ENCODE measurements at regions not wholly inside any gene's neighbourhood (a gene's known extent, or its start where the extent isn't known, plus 50 kb on each side); places are given as distances from the start of the nearest gene placed in this dataset.

- Histone ChIP-seq H3K9ac (replicated peaks; ENCODE audit: extremely low read depth, insufficient read depth, low read length) (no peak overlapping the region), H4K20me1 (replicated peaks; ENCODE audit: control insufficient read depth, extremely low read depth, insufficient read depth, low read length) (no peaks in the 10 kb centered on the region), H3K4me2 (ENCODE audit: insufficient read depth, low read length) (no peak overlapping the region), H3K79me2 (ENCODE audit: control insufficient read depth, insufficient read depth, low read length) (no peaks in the 10 kb centered on the region), H3K4me3 (replicated peaks in 1 of 3; ENCODE audit: insufficient read depth in 1 of 3, low read depth in 1 of 3, low read length in 3 of 3) (no peak overlapping the region), H3K9me3 (replicated peaks; ENCODE audit: control insufficient read depth, insufficient read depth, low read length) (peaks cover 2% of the 10 kb centered on the region), H2AFZ (ENCODE audit: low read depth, low read length) (no peak overlapping the region), H3K27me3 (ENCODE audit: control insufficient read depth in 2 of 2, insufficient read depth in 2 of 2, low read length in 2 of 2) (no peaks in the 10 kb centered on the region), H3K27ac (ENCODE audit: insufficient read depth, low read depth, low read length) (no peak overlapping the region), H3K4me1 (ENCODE audit: control insufficient read depth, extremely low read depth, insufficient read depth, low read length) (no peaks in the 10 kb centered on the region), H3K36me3 (ENCODE audit: control insufficient read depth in 2 of 2, extremely low read depth in 1 of 2, insufficient read depth in 2 of 2, low read length in 2 of 2) (no peaks in the 10 kb centered on the region), H3K9me1 (replicated peaks; ENCODE audit: control insufficient read depth, extremely low read depth, insufficient read depth, low read length) (no peaks in the 10 kb centered on the region)
- intact Hi-C loops (cut with micrococcal nuclease), result no loop called here
- ChIA-PET POLR2A (no interaction called here), CTCF (no interaction called here)
- FAIRE-seq (no peak), DNase-seq (ENCODE audit: low read depth, low spot score) (no peak)
- TF ChIP-seq POLR2A (IDR thresholded peaks at IDR 0.05; ENCODE audit: low read depth, low read length), result no peak
- no peak for TF ChIP-seq EZH2 (IDR thresholded peaks at IDR 0.05; ENCODE audit: borderline replicate concordance, low read depth, low read length, severe bottlenecking)
- TF ChIP-seq FOS (IDR thresholded peaks at IDR 0.05; ENCODE audit: borderline replicate concordance, insufficient read depth, low read length), result no peak
- TF ChIP-seq, protein P1, sequence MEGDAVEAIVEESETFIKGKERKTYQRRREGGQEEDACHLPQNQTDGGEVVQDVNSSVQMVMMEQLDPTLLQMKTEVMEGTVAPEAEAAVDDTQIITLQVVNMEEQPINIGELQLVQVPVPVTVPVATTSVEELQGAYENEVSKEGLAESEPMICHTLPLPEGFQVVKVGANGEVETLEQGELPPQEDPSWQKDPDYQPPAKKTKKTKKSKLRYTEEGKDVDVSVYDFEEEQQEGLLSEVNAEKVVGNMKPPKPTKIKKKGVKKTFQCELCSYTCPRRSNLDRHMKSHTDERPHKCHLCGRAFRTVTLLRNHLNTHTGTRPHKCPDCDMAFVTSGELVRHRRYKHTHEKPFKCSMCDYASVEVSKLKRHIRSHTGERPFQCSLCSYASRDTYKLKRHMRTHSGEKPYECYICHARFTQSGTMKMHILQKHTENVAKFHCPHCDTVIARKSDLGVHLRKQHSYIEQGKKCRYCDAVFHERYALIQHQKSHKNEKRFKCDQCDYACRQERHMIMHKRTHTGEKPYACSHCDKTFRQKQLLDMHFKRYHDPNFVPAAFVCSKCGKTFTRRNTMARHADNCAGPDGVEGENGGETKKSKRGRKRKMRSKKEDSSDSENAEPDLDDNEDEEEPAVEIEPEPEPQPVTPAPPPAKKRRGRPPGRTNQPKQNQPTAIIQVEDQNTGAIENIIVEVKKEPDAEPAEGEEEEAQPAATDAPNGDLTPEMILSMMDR (IDR thresholded peaks at IDR 0.05; ENCODE audit: extremely low read depth in 1 of 2, insufficient read depth in 1 of 2, low read depth in 1 of 2, low read length in 2 of 2), result no peak
- TF ChIP-seq GATA2 (IDR thresholded peaks at IDR 0.05; ENCODE audit: insufficient read depth, insufficient read length, low read depth, low read length), result no peak
- TF ChIP-seq MYC (IDR thresholded peaks at IDR 0.05; ENCODE audit: low read depth, low read length), result no peak
- no peak for TF ChIP-seq POLR2AphosphoS5 (IDR thresholded peaks at IDR 0.05; ENCODE audit: insufficient read depth, low read depth, low read length)
- TF ChIP-seq JUN (IDR thresholded peaks at IDR 0.05; ENCODE audit: borderline replicate concordance, insufficient read depth, insufficient read length, low read depth), result no peak
- TF ChIP-seq, protein P2, sequence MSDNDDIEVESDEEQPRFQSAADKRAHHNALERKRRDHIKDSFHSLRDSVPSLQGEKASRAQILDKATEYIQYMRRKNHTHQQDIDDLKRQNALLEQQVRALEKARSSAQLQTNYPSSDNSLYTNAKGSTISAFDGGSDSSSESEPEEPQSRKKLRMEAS (IDR thresholded peaks at IDR 0.05; ENCODE audit: insufficient read depth, insufficient read length), result no peak
- dilution Hi-C loops (cut with MboI; ENCODE audit: extremely low pct_ligation_motif_present, low sequenced_read_pairs), result no loop called here
- BruUV-seq (replicated peaks), result no TSS peak
Observed at GRCh38 chr10:123392182-123392963, 238.2 kb downstream of the BUB3 start.
